ENCODE measurements at regions not wholly inside any gene's neighbourhood (a gene's known extent, or its start where the extent isn't known, plus 50 kb on each side); places are given as distances from the start of the nearest gene placed in this dataset.
A peak's percentile ranks its signal among the peaks of the same experiment; 100 is the strongest.

DNA sequence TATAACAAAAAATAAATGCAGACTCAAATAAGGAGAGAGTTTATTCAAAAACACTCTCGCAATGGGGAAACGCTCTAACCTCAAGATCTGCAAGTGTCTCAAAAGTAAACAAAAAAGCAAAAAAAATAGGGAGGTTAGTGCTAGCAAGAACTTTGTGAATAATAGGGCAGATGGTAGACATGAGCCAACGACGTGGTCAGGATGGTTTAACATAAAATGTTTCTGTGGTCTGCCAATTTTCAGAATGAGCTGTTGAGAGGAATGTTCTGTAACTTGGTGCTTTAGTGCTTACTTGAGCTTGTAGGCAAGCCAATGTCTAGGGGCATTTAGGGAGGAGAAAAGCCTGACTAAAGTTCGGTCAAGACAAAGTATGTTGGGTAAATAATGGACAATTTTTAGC lies 1813.9 kb upstream of the CDH6 start:
- no peak for DNase-seq

- no peak for DNase-seq
These were observed 1815.4 kb upstream of the CDH6 start for GRCh38 chr5:29378104-29378503.

DNA sequence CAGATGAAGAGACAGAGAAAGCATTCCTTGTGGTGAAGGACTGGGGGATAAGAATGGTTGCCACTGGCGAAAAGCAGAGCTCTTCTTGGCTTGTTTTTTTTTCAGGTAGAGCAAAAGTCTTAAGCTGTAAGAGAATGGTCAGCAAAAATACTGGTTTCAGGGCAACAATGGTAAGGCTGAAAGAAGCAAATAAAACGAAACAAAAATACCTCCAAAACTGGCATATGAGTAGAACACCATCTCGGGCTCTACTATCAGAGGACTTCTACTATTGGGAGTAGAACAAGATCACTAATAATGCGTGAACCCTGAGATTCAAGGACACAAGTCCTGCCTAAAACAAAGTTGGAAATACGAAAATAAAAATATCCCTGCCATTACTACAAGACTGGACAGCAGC lies 1823.2 kb upstream of the CDH6 start:
- no peak for DNase-seq

GRCh38 chr5:29367176-29367833 lies 1826.2 kb upstream of the CDH6 start:
- DNase-seq: no peak

DNA sequence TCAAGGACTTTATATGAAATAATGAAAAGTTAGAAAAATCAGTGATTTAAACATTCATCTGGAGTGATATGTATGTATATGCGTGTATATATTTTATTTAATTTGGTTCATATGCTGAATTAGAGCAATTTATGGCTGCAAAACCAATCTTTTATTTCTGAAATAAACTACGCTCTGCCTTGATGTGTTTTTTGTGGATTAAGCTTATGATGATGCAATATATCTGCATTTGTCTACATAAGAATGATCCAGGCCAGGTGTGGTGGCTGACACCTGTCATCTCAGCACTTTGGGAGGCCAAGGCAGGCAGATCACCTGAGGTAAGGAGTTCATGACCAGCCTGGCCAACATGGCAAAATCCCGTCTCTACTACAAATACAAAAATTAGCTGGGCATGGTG lies 1842.3 kb upstream of the CDH6 start:
- no peak for DNase-seq

DNA sequence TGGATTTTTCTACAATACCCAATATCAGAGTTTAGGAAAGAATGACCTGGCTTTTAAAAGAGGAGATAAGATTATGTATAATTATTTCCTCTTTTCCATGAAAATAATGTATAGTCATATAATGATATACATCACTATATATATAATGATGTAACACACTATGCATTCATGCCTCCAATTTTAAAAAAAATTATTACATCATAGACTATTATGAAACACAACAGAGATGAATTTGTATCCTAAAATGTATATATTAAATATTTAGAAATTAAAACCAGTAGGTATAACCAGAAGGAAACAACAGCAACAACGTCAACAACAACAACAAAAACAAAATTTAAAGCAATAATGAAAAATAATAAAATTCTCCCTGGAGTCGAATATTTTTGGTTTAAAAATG lies 1856.5 kb upstream of the CDH6 start:
- DNase-seq: no peak

DNA sequence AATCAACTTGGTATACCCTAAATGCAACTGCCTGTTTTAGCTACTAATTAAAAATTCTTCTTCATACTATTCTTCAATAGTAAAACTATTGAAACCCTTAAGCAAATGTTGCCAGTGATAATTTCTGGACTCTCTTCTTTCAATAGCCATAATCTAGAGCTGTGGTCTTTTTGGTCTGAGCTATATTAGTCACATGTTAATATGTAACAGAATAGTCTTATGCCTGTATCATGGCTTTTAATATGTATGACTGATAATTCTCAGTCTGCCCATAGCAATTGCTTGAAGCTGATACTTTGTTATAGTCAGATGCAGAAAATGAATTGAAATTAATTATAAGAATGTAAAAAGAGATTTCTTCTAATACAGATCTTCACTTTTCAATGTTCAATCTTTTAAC lies 1871.9 kb upstream of the CDH6 start:
- DNase-seq: no peak

DNA sequence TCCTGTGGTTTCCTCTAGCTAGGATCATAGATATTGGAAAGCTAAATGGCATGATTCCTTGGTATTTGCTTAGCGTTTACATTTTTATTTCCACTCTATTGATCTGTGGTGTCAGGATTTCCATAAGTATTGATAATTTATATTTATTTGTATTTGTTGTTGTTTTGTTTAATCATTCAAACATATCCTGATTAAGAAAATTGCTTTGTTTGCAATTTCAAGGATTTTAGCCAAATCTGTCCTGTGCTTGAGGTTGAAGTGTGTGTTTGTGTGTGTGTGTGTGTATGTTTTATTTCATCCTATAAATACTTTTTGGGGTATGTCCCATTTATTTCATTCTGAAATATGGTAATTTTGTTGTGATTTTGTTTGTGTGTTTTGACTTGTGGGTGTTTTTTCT lies 1884.1 kb upstream of the CDH6 start:
- DNase-seq: no peak

DNA sequence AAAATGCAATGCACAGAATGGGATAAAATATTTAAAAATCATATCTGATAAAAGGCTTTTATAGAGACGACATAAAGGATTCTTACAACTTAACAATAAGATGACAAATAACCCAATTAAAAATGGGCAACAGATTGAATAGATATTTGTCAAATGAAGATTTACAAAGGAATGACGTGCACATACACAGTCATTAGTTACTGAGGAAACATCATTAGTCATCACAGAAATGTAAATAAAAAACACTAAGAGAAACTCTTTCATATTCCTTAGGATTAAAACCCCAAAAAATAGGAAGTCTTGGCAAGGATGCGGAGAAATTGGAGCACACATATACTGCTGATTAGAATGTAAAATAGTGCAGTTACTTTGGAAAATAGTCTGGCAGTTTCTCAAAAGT lies 1886.0 kb upstream of the CDH6 start:
- DNase-seq: no peak

DNA sequence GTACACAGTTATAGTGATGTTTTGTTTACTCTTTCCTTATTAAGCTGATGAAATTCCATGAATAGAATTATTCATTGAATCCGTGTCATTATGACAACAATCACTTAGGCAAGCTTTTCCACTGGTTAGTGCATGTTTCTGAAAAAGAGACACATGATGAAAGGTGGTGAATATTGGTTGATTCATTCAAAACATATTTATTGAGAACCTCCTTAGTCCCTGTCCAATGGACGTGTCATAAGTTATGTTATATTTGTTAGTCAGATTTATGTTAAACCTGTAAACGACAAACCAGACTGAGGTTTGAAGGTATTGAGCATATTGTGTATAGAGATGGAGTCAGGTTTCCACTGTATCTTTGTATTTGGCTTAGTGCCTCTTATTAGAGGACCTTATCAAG lies 1888.9 kb upstream of the CDH6 start:
- no peak for DNase-seq

DNA sequence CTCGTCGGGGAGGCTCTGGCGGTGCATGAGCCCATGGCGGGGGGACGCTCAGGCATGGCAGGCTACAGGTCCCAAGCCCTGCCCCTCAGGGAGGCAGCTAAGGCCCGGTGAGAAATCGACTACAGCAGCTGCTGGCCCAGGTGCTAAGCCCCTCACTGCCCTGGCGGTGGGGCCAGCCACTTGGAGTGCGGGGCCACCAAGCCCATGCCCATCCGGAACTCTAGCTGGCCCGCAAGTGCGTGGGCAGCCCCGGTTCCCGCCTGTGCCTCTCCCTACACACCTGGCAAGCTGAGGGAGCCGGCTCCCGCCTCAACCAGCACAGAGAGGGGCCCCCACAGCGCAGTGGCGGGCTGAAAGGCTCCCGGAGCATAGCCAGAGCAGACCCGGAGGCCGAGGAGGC lies 1896.9 kb upstream of the CDH6 start:
- peak; percentile 0 for DNase-seq

DNA sequence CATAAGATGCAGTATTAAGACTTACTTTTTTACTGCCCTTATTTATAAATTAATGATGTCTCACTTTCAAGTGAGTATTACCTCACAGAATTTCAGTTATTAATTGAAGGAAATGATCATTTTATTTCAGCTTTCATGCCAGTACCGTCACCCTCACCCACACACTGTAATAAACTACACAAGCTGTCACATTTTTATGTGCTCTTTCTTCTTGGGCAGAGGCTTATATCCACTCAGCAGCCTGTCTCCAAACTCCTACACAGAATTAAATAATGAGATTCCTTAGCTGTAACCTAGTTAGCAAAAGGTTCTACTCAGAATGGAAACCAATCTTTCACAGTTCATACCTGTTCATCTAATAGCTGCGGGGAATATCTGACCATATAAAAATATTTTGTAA lies 1915.8 kb upstream of the CDH6 start:
- DNase-seq: no peak

- no peak for DNase-seq
These were observed 1917.1 kb upstream of the CDH6 start for GRCh38 chr5:29276371-29276770.

DNA sequence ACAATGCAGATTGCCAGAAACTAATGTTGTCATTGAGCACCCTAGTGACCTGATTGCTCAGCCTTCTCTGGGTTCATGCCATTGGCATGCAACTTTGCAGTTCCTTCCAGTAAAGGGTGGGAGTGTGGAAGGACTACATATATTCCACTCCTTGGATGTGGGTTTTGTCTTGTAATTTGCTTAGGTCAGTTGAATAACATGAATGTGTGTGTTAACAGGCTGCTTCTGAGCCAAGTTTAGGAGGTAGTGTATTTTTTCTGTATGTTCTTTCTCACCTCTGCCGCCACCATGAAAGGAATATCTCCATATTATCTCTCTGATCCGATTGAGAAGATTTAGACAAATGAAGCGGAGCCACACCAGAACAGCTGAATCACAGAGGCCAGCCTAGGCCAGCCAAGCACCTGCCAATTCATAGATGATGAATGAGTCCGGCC lies 1929.6 kb upstream of the CDH6 start:
- DNase-seq: no peak

DNA sequence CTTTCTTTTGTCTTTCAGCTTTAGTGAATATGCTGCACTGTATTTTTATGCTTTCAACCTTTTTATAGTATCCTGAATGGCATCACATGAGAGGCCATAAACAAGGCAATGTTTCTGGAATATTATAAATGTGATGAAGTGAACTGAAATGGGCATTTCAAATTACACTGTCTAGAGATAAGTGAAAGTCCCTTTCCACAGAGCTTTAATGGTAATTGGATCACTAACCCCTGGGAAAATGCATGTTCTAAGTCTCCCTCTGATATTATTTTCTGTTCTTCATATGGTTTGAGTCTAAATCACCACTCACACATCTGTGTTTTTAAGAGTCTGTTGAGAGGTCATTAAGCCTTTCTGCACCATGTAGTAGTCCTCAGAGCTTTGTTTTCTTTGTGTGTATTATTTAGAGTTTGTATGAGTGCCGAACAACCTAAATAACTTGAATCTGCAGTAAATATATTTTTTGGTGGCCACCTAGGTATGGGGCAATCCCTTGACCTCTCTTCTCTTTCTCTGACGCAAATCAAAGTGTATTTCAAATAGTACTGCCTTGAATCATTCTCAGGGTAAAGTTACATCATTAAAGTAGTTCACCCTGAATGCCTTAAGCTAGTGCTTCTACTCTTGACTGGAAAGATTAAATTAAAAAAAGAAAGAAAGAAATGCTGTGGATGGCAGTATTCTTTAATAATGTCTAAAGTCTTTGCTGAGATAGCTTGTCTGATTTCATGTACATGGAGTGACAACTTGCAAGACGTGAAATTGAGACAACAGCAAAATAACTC lies 1931.0 kb upstream of the CDH6 start:
- DNase-seq: no peak

GRCh38 chr5:29261213-29261612 lies 1932.3 kb upstream of the CDH6 start:
- no peak for DNase-seq

- DNase-seq: no peak
These were observed 1941.1 kb upstream of the CDH6 start for GRCh38 chr5:29252390-29252789.

GRCh38 chr5:29247346-29248028 lies 1946.0 kb upstream of the CDH6 start:
- DNase-seq: no peak

GRCh38 chr5:29240379-29240778 lies 1953.1 kb upstream of the CDH6 start:
- no peak for DNase-seq

DNA sequence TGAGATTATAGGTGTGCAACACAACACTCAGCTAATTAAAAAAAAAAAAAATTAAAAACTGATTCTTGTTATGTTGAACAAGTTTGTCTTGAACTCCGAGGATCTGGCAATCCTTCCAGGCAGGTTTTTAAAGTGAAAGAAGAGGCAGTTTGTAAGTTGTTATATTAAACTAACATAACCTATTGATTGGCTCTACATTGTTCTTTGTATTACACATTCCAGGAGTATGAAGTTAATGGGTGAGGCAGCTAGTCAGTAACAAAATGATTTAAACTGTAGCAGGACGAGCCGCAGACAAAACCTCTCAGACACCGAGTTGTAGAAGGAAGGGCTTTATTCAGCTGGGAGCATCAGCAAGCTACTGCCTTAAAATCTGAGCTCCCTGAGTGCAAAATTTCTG lies 1953.9 kb upstream of the CDH6 start:
- no peak for DNase-seq

DNA sequence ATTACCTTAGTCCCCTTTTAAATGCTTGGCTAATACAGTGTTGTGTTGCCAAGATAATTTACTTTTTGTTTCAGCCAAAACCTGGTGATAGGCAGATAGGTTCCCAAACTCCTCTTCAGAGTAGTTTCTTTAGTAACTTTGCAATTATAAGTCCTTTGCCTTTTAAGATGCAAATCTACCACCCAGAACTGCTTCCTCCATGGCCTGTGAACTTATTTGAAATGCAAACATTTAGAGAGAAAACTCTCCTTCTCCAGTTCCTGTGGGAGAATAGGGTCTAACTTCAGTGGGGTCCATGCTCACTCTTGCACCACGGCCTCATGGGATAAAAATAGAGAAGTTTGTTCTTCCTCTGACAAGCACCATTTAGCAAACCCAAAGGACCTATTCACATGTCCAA lies 1955.4 kb upstream of the CDH6 start:
- no peak for DNase-seq

- no peak for DNase-seq
These were observed 1962.3 kb upstream of the CDH6 start for GRCh38 chr5:29231154-29231553.

DNA sequence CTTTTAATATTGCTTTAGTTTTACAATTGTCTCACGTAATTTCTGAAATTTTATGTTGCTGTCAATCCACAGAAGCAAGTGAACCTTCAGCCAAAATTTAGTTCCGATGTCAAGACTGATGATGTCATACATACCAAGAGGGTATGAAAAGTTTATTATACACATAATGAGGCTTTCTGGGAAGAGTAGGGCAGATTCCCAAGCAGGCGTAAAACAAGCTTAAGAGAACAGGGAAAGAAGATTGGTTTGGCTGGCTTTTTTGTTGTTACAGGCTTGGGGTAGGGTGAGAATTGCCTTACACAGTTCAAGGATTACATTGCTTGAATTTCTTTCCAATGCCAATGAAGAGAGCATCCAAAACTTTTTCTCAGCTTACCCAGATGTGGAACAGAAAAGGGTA lies 1962.9 kb upstream of the CDH6 start:
- DNase-seq: no peak

GRCh38 chr5:29229461-29229860 lies 1964.0 kb upstream of the CDH6 start:
- no peak for DNase-seq

Data from dermis blood vessel endothelial cell (primary cell).